ENCODE measurements at regions not wholly inside any gene's neighbourhood (a gene's known extent, or its start where the extent isn't known, plus 50 kb on each side); places are given as distances from the start of the nearest gene placed in this dataset.

DNA sequence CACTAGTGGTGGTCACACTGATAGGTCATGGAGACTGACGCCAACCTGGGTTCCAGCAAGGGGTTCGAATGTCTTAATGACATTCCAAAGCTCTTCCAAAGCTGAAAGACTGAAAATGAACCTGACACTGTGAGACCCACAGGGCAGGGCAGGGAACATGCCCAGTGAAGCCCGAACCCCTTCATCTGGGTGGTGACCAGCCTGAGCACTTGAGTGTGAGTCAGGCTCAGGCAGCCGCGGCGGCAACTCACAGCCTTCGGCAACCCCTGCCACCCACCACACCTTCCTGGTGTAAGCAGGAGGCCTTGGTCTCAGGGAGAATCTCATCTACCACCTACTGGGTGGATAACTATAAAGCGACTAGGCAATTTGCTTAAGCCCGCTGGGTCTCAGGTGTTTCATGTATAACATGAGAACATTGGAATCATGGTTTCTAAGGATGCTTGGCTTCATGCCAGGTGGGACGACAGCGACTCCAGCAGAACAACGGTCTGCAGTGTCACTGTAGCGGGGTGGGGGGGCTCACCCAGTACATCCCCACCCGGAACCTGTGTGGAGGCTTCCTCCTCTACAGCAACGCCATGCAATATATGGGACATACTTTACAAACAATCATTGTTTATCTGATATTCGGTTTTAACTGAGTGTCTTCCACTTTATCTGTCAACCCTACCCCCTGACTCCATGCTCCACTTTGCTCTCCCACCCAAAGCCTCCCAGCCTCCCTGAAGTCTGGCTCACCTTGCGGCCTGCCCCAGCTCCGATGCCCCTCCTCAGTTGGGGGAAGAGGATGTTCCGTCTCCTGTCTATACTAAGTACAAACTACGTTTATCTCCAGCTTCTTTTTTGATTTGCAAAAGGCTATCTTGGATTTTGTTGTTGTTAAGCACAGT, 125.0 kb upstream of the MEF2A start:
- DNase-seq: no peak

DNA sequence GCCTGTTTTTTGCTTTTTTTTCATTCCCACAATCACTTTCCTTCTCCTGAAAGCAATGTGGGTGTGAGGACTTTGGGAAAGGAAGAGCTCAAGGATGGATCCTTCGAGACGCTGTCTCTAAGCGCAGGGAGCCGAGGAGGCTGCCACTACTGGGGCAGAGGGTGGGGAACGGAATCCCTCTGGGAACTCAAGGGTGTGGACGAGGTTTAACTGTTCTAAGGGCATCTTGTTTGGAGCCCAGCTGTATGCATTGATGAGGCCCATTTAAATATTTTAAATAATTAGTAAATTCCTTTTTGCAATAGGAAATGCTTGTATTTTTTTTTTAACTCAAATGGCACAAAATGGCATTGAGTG, 124.4 kb upstream of the MEF2A start:
- DNase-seq: no peak

DNA sequence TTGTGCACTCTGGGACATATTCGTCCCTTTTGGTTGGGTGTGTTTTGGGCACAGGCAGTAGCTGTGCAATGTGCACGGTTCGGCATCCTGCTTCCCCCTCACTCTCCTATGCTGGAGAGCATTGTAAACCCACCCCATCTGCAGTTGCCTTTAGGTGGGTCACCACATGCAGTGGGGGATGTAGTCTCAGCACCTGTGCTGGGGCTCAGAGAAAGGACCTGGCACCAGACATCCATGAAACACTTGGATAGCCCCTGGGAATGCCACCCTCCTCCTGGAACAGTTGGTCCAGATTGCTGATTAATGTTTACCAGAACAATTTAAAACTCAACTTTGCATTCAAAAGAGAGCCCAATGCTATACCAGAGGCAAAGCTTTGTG, 123.9 kb upstream of the MEF2A start:
- DNase-seq: no peak

DNA sequence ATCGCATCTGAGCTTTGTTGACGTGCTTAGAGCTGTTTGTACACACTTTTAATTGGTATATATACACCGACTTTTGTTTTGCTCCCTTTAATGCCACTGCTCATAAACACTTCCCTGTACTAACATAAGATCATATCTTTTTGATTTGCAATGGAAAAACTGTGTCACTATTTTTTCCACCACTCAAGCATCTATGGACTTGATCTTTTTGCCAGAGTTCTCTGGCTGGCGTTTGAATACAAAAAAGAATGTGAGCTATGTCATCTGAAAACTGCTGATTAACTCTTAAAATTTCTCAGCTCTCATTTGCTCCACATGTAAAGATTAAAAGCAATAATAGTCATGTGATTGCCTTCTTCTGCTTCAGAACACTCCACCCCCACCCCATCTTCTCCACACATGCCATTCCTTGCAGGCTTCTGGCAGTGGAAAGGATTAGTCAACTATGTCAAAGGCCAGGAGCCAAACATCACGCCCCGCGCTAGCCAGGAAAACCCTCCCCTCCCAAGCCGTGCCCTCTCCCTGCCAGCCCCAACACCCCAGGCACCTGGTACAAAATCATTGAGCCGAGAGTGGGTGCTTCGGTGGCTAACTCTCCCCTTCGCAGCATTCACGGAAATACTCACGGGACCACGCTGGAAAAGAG, 123.4 kb upstream of the MEF2A start:
- peak; percentile 93 for DNase-seq

DNA sequence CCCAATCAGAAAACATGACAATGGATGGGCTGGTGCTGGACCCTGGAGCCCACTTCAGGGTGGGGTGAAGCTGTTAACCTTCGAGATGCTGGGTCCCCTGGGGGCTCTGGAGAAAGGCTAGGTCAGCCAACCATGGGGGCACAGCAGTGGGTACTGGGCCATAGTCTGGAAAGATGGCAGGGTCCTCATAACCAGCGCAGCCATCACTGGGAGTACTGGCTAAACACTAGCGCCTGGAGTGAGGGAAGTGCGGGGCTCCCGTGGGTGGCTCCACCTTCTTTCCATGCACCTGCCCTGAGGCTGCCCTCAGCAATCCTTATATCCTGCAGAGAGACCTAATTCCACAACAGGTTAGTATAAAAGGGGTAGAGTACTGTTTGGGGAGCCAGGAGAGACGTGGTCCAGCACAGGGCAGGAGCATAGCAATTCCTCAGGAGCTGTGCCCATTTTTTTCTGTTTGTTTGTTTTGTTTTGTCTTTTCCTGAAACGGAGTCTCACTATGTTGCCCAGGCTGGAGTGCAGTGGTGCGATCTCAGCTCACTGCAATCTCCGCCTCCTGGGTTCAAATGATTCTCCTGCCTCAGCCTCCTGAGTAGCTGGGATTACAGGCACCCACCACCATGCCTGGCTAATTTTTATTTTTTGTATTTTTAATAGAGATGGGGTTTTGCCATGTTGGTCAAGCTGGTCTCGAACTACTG, 122.6 kb upstream of the MEF2A start:
- DNase-seq: no peak

DNA sequence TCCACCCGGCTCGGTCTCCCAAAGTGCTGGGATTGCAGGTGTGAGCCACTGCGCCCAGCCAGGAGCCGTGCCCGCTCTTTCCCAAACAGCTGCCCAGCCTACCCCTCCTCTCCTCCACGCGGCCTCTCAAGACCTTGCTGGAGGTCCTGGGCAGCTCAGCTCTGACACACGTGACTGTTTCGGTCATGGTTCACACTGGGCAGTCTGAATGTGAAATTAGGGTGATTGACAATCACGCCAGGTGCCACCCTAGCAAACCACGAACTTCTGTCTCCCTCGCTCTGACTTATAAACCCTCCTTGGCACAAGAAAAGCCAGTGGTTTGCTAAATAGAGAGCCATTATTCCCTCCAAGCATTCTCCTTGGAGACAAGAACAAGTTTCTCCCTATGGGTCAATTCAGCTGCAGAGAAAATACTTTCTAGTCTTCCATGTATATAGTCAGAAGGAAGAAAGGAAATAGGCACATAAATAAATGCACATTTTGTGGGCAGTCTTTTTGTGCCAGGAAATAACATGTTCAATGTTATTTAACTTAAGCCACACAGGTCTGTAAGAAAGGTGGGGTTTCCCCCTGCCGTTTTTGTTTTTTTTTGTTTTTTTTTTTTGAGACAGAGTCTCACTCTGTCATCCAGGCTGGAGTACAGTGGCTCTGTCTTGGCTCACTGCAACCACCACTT, 121.9 kb upstream of the MEF2A start:
- no peak for DNase-seq

DNA sequence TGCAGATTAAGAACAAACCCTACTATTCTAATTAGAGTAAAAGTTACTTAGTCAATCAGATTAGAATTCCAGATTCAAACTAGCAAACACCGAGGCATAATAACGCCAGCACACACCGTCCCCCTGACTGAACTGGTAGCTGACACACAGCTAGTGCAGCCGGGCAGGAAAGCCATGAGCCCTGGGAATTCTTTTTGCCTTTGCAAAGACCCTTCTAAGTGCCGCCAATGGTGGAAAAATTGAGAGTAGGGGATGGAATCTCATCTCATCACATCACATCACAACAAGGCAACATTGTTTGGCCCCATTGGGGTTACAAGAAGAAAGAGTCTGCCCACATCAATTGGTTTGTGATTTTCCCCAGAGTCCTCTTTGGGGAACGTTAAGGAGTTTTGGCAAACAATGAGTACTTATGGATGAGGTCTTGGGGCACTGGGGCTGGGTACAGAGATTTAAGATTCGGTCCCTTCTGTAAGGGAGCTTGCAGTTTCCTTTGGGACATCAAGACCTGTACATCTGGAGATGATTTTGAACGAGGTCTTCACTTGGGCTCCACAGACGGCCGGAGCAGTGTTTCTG, 120.4 kb upstream of the MEF2A start:
- DNase-seq: no peak

DNA sequence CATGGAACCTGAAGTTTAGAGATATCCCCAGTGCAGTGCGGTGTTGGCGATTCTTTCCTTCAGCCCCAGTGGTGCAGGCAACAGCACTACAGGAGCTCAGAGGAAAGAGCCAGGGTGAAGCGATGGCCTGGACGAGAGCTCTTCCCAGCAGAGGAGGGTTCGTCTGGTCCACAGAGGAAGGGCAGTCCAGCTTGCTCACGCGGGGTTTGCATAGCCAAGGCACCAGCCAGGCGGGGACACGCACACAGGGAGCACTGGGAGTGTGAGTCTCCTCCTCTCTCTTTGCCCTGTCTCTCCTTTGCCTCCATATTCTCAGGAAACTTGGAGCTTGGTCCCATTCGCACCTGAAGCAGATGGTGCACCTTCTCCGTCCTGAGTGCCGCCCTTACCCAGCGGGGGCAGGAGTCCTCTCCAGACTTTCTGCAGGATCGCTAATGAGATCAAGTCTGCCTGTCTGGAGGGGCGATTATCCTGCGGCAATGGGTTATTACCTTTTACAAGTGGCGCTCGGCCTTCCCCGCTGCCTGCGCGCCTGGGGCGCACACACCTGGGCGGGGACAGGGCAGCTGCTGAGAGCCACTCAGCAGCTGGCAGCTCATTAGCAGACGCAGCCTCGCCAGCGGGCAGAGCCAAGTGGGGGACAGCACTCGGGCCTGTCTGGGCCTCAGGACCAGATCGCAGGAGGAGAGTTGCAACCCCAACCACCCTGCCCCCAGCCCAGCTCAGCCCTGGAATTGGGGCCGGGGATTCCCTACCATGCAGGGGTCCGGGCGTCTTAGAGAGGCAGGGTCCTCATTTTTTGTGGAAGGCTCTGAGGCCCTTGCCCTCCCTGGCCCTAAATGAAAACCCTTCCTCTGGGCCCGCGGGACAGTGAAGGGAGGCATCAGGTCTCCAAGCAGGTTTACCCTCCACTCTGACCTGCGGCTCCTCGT, 119.0 kb upstream of the MEF2A start:
- no peak for DNase-seq

DNA sequence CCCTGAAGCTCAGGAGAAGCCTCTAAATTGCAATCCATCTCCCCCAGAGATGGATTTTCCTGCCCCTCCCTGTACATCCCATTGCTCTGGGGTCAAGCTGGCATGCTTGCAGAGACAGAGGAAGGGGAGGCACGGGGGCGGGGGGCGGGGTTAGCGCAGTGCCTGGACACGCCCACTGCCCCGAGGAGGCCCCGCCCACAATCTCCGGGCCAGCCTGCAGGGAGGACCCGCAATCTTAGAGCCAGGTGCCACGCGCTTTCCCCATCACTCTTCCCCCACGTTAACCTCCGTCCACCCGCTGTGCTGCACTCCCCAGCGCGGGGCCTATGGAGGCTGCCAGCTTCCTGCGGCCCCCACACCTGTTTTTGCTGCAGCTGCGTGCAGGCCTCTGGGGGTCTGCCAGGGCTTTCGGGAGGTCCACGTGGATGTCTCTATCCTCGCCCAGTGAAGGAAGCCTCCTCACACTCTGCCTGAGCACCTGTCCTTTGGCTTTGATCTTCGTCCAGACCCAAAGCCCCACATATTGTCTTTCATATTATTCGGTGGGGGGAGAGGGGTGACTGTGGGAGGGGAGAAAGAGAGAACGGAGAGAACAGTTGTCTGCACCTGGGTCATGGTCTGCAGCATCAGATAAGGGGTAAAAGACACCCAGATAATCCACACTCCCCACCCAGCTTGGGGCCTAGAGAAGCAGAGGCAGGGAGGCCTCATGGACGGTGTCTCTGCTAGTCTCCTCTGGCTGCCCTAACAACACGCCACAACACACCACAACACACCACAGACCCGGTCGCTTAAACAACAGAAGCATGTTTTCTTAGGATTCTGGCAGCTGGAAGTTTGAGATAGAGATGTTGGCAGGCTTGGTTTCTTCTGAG, 118.0 kb upstream of the MEF2A start:
- no peak for DNase-seq

DNA sequence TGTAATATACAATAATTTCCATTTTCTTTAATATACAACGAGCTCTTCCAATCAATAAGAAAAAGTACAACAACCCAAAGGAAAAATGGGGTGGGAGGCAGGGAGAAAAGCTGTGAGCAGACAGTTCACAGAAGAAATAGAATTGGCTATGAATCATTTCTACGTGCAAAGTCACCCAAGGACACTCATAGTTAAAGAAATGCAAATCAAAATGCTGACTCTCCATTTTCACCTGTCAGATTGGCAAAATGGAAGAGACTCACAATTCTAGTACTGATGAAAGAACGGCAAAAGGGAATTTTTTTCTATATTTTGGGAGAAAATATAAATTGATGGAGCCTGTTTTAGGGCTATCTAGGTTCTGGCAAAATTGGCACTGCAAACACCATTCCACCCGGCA, 116.3 kb upstream of the MEF2A start:
- peak; percentile 37 for DNase-seq

DNA sequence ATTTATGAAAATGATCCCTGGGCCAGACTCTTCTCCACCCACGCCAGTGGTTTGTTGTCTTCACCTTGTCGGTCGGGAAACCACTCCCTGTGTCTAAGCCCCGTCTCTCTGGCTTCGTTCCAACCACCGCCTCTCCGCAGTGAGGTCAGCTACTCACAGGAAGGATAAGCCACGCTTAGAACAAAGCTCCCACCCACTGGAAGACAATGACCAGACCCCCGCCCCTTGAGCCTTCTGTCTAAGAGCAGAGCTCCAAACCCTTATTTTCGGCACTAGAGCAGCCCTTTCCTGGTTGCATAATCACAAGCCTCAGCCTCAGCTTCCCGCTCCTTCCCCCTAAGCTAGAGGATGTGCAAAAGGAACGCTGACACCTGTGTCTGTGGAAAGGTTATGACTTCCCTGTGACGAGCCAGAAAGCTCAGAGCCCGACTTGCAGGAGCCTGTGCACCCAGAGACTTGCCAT, 114.9 kb upstream of the MEF2A start:
- peak; percentile 49 for DNase-seq

DNA sequence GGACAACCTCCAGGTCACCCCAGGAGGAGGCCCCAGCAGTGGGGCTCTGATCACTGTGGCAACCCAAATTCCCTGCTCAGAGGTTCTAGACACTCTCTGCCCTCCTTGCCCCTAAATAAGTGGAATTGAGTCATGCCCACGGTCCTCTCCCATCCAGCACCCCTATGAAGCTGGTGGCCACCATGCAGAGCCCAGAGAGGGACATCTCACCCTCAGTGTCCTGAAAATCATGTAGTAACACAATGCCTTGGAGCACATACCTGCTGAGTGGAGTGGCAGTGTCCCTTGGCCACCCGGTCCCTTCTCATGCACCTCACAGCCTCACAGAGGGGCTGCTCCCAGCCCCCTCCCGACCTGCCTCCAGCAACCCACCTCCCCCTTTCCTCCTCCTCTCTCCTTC, 114.3 kb upstream of the MEF2A start:
- no peak for DNase-seq

DNA sequence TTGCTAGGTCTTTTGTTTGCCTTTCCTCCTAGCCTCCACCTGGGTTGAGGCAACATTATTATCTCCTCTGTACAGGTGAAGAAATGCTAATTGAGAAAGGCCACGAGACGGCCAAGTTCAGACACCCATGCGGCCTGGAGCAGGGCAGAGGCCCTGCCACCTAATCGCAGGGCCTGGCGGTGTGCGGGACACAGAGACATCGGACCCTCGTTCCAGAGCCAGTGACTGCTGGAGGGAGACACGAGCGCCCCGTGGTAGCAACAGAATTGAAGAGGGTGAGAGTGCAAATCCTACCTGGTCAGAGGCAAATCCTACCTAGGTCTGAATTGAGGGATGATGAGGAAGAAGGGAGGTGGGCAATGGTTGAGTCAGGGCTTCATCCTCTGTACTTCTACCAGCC, 113.8 kb upstream of the MEF2A start:
- DNase-seq: no peak

DNA sequence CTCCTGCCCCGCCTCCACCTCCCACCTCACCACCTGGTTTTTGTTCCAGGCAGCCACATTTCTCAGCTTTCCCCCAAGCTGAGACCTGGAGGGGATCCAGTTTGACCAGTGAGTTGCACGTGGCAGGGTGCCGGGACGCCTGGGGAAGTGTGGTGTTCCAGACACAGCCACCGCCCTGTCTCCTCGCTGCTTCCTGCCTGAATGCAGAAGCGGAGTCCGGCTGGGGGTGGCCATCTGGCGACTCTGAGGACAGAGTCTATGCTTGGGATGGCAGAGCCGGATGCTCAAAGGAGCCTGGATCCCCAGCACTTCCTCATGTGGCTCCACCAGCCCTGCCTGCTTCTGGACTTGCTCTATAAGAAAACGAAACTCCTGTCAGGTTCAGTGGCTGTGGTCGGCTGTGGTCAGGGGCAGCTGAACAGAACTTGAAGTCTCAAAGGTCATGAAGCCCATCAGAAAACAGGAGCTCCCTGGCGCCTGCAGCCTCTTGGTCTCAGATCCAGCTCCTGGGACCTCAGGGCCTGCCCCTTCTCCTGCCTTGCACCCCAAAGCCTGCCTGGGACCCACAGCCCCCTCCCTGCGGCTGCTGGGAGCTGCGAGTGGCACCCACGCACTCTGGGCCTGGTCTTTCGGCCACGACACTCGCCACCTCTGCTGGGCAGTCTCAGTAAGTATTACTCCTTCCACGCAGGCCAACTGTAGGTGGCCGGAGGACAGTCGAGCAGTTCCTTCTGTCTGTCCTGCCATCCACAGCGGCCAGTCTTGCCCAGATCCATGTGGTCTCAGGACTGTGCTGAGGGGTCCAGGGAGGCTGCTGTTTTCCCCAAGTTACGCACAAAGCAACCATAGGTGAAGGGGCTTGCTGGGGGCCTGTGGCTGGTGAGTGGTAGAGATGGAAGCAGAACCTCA, 112.8 kb upstream of the MEF2A start:
- DNase-seq: peak; percentile 39

DNA sequence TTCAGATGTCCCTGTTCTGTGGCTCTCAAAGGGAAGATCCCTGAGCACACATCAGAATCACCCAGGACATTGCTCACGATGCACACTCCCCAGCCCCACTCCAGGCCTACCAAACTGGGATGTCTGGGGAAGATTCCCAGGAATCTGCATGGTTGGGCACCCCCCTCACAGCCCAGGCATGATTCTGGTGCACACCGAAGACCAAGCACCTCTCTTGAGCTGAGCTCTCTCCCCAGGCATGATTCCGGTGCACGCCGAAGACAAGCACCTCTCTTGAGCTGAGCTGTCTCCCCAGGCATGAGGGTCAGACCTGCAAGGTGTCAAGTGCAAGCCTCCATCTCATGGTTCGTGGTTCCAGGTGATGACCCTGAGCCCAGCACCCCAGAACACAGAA, 112.2 kb upstream of the MEF2A start:
- DNase-seq: no peak

DNA sequence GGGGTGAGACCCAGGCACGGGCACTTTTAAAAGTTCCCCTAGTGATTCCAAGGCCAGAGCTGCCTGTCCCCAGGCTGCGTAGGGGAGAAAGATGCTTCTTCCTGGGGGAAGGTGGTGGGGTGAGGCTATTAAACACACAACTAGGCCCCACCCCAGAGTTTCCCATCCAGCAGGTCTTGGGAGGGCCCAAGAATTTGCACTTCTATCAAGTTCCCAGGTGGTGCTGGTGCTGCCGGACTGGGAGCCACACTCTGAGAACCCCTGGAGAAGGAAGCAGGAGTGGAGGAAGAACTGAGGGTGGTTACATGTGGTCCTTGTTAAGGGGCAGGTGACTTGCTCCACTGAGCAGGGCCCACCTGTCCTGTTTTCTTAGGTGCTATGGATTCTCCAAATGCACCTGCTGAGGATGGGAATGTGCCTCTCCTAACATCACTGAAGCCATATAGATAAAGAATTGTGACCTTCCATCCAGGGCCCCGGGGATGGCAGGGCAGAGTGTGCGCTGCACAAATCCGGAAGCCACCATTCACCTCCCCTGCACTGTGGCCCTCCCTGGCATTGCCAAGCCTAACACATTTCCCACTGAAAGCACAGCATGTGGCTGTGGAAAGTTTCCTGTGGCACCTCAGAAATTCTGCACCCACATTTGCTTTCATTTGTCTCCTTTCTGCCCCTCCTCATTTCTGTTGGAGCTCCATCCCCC, 111.5 kb upstream of the MEF2A start:
- no peak for DNase-seq

DNA sequence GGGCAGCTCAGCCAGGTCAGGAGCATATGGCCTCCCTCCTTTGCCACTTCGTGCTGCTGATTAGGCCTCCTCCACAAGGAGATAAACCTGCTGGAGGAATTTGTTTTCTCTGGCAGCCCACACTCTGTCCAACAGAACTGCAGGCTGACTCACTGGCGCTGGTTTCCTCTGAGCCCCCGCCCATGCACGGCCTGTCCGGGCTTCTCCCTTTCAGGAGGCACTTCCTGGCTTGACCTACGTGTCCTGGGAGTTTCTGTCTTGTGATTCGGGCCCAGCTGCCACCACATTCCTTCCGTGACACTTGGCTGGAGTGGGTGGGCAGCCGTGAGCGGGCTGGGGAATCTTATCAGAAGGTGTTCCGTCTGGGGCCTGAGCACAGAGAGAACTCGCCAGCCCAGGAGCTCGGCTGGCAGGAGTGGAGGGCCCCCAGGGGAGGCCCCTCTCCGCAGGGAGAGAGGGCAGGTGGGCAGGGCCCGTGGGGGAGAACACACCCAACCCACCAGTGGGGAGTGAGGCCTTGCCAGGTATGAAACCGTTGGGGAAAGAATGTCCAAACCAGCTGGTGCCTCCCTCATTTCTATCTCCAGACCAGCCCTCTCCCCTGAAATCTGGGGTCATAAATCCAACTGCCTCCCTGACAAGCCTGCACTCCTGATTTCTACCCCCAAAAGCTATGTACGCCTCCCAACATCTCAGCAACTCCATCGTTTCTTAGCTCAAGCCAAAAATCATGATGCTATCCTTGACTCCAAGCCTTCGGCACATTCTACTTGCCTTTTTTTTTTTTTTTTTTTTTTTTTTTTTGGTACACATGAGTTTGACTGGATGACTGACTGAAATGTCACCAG, 110.6 kb upstream of the MEF2A start:
- DNase-seq: peak; percentile 94

DNA sequence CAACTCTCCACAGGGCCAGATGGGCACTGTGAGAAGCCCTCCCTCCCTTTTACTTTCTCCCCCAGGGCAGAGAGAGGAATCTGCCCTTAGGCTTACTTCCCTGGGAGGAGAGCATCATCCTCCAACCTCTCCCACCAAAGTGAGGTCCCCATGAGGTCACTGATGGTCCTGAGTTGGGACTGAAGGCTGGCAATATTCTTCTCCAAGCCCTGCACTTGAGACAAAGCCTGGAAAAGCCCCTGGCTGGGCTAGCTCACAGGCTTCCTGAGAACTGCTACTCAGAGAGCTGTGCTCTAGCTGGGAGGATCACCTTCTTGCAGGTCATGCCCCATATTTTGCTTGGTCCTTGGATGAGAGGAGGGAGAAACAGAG, 110.0 kb upstream of the MEF2A start:
- DNase-seq: no peak
